NT2/D1 (cell line): ENCODE measurements at regions not wholly inside any gene's neighbourhood (a gene's known extent, or its start where the extent isn't known, plus 50 kb on each side); places are given as distances from the start of the nearest gene placed in this dataset.

Experiments
- DNase-seq: peaks from one replicate; pipeline ENCODE4 v3.0.0-alpha.2; 2011; ENCODE audit warnings: low read depth, low spot score
- H3K27me3 ChIP-seq: 2 replicates; pipeline ENCODE4 v1.6.0; 2011; ENCODE audit warnings: mild to moderate bottlenecking; ENCODE audit not compliant: insufficient read length, insufficient read depth
- H3K36me3 ChIP-seq: 2 replicates; pipeline ENCODE4 v1.6.1; 2011; ENCODE audit warnings: mild to moderate bottlenecking, low read length, mixed read lengths; ENCODE audit not compliant: insufficient read depth, insufficient read length
- H3K4me1 ChIP-seq: 2 replicates; pipeline ENCODE4 v1.5.1; 2011; ENCODE audit not compliant: insufficient read depth, insufficient read length
- H3K4me3 ChIP-seq: 2 replicates; pipeline ENCODE4 v1.5.1; 2011; ENCODE audit warnings: low read depth; ENCODE audit not compliant: insufficient read length
- H3K9ac ChIP-seq: 2 replicates; pipeline ENCODE4 v1.6.0; 2011; ENCODE audit warnings: low read depth; ENCODE audit not compliant: insufficient read length
- H3K9me3 ChIP-seq: 2 replicates; pipeline ENCODE4 v1.5.1; 2011; ENCODE audit warnings: mild to moderate bottlenecking, low read length; ENCODE audit not compliant: insufficient read depth
- SUZ12 ChIP-seq: IDR thresholded peaks from 2 replicates; pipeline ENCODE4 v1.6.1; 2011; ENCODE audit not compliant: insufficient read length, insufficient read depth; ENCODE audit errors: extremely low read depth
- YY1 ChIP-seq: IDR thresholded peaks from 2 replicates; pipeline ENCODE4 v1.6.1; 2011; ENCODE audit not compliant: insufficient read length, insufficient read depth
- ZNF274 ChIP-seq: IDR thresholded peaks from 2 replicates; pipeline ENCODE4 v1.6.1; 2011; ENCODE audit warnings: mild to moderate bottlenecking, low read depth, low read length

GRCh38 chr2:175574069-175574468, 392.6 kb upstream of the ATP5MC3 start:
- peaks cover 5% of the 10 kb centered on the region for H3K4me1 ChIP-seq

GRCh38 chr2:175571078-175571653, 389.7 kb upstream of the ATP5MC3 start:
- no peak for TF ChIP-seq YY1
- no peak for TF ChIP-seq ZNF274
- Histone ChIP-seq H3K9me3 (no peaks in the 10 kb centered on the region), H3K36me3 (no peaks in the 10 kb centered on the region), H3K27me3 (no peaks in the 10 kb centered on the region), H3K9ac (no peak overlapping the region), H3K4me3 (no peak overlapping the region), H3K4me1 (peaks cover 3% of the 10 kb centered on the region)
- DNase-seq, result no peak

More at GRCh38 chr2:175574069-175574468, 392.6 kb upstream of the ATP5MC3 start:
- no peak for TF ChIP-seq SUZ12
- no peak for TF ChIP-seq ZNF274
- no peak for TF ChIP-seq YY1
- H3K27me3 ChIP-seq, result no peaks in the 10 kb centered on the region
- H3K36me3 ChIP-seq, result no peaks in the 10 kb centered on the region
- no peak for DNase-seq
- no peaks in the 10 kb centered on the region for H3K9me3 ChIP-seq
- H3K9ac ChIP-seq, result no peak overlapping the region
- no peak overlapping the region for H3K4me3 ChIP-seq

GRCh38 chr2:175568109-175568730, 386.7 kb upstream of the ATP5MC3 start:
- H3K27me3 ChIP-seq, result no peaks in the 10 kb centered on the region
- no peaks in the 10 kb centered on the region for H3K4me1 ChIP-seq
- H3K9ac ChIP-seq, result no peak overlapping the region
- no peaks in the 10 kb centered on the region for H3K36me3 ChIP-seq
- H3K9me3 ChIP-seq, result no peaks in the 10 kb centered on the region
- DNase-seq, result no peak
- no peak overlapping the region for H3K4me3 ChIP-seq
- TF ChIP-seq YY1 (no peak), ZNF274 (no peak), SUZ12 (no peak)

GRCh38 chr2:175567435-175568061, 386.0 kb upstream of the ATP5MC3 start:
- Histone ChIP-seq H3K36me3 (no peaks in the 10 kb centered on the region), H3K9me3 (no peaks in the 10 kb centered on the region), H3K9ac (no peak overlapping the region), H3K4me3 (no peak overlapping the region), H3K4me1 (no peaks in the 10 kb centered on the region), H3K27me3 (no peaks in the 10 kb centered on the region)
- no peak for TF ChIP-seq SUZ12
- no peak for TF ChIP-seq ZNF274
- no peak for TF ChIP-seq YY1
- no peak for DNase-seq

- no peaks in the 10 kb centered on the region for H3K27me3 ChIP-seq
- no peak overlapping the region for H3K4me3 ChIP-seq
- DNase-seq, result no peak
- no peak for TF ChIP-seq ZNF274
- TF ChIP-seq YY1, result no peak
- no peak for TF ChIP-seq SUZ12
- H3K36me3 ChIP-seq, result no peaks in the 10 kb centered on the region
- no peak overlapping the region for H3K9ac ChIP-seq
- H3K4me1 ChIP-seq, result no peaks in the 10 kb centered on the region
- no peaks in the 10 kb centered on the region for H3K9me3 ChIP-seq
These were observed 379.1 kb upstream of the ATP5MC3 start for GRCh38 chr2:175560521-175561169.

- H3K4me3 ChIP-seq, result no peak overlapping the region
- TF ChIP-seq YY1 (no peak), ZNF274 (no peak), SUZ12 (no peak)
- H3K9me3 ChIP-seq, result no peaks in the 10 kb centered on the region
- DNase-seq, result no peak
- H3K4me1 ChIP-seq, result no peaks in the 10 kb centered on the region
- H3K9ac ChIP-seq, result no peak overlapping the region
- H3K36me3 ChIP-seq, result no peaks in the 10 kb centered on the region
- no peaks in the 10 kb centered on the region for H3K27me3 ChIP-seq
These were observed 378.1 kb upstream of the ATP5MC3 start for GRCh38 chr2:175559613-175560012.

GRCh38 chr2:175557810-175558377, 376.4 kb upstream of the ATP5MC3 start:
- H3K27me3 ChIP-seq, result no peaks in the 10 kb centered on the region
- H3K9me3 ChIP-seq, result no peaks in the 10 kb centered on the region
- no peak for TF ChIP-seq SUZ12
- TF ChIP-seq YY1, result no peak
- no peak for TF ChIP-seq ZNF274

More at GRCh38 chr2:175557810-175558377, 376.4 kb upstream of the ATP5MC3 start:
- peaks cover 2% of the 10 kb centered on the region for H3K4me1 ChIP-seq
- H3K36me3 ChIP-seq, result no peaks in the 10 kb centered on the region
- no peak overlapping the region for H3K4me3 ChIP-seq
- no peak for DNase-seq
- no peak overlapping the region for H3K9ac ChIP-seq
